Nephron progenitor cell (in vitro differentiated cells): ENCODE measurements at regions not wholly inside any gene's neighbourhood (a gene's known extent, or its start where the extent isn't known, plus 50 kb on each side); places are given as distances from the start of the nearest gene placed in this dataset.

Source experiments
- DNase-seq: peaks from one replicate; pipeline ENCODE4 v3.0.0; 2021
- H3K27ac Mint-ChIP-seq: 2 replicates; pipeline ENCODE4 v1.8.0; 2021; ENCODE audit warnings: mild to moderate bottlenecking, moderate library complexity, mixed read lengths
- H3K27me3 Mint-ChIP-seq: 2 replicates; pipeline ENCODE4 v1.8.0; 2021; ENCODE audit warnings: mild to moderate bottlenecking, low read depth, mixed read lengths; ENCODE audit not compliant: poor library complexity
- H3K36me3 Mint-ChIP-seq: 2 replicates; pipeline ENCODE4 v1.8.0; 2021; ENCODE audit warnings: low read depth, mixed read lengths
- H3K4me1 Mint-ChIP-seq: 2 replicates; pipeline ENCODE4 v1.8.0; 2021; ENCODE audit warnings: mixed read lengths
- H3K4me3 Mint-ChIP-seq: 2 replicates; pipeline ENCODE4 v1.8.0; 2021; ENCODE audit warnings: mild to moderate bottlenecking, moderate library complexity, mixed read lengths
- H3K9me3 Mint-ChIP-seq: 2 replicates; pipeline ENCODE4 v1.8.0; 2021; ENCODE audit warnings: mild to moderate bottlenecking, moderate library complexity, mixed read lengths
- TF ChIP-seq, protein P1 (sequence below): fragments of 200-600 bp; sonication (generic); IDR thresholded peaks from 2 replicates; pipeline ENCODE4 v1.5.0; 2021; ENCODE audit warnings: antibody characterized with exemption

DNA sequence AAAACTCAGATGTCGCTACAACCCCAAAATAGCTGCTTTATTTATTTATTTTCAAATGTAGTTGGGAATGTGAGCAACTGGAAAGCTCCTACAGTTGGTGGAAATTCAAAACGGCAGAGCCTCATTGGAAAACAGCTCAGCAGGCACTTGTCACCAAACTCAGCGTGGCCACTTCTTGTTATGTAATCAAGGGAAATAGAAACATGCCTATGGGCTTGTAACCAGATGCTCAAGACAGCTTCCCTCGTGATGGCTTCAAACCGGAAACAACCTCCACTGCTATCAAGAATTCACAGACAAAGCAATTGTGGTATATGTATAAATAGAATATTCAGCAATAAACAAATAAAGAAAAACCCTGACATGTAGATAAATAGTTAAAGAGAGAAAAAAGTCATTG is 627.8 kb upstream of the SLC10A2 start:
- Mint-ChIP-seq H3K4me1 (peaks cover 15% of the 10 kb centered on the region), H3K27me3 (peaks cover 2% of the 10 kb centered on the region), H3K27ac (no peak overlapping the region), H3K36me3 (no peaks in the 10 kb centered on the region), H3K9me3 (no peaks in the 10 kb centered on the region), H3K4me3 (no peak overlapping the region)
- DNase-seq, result no peak
- TF ChIP-seq, protein P1, sequence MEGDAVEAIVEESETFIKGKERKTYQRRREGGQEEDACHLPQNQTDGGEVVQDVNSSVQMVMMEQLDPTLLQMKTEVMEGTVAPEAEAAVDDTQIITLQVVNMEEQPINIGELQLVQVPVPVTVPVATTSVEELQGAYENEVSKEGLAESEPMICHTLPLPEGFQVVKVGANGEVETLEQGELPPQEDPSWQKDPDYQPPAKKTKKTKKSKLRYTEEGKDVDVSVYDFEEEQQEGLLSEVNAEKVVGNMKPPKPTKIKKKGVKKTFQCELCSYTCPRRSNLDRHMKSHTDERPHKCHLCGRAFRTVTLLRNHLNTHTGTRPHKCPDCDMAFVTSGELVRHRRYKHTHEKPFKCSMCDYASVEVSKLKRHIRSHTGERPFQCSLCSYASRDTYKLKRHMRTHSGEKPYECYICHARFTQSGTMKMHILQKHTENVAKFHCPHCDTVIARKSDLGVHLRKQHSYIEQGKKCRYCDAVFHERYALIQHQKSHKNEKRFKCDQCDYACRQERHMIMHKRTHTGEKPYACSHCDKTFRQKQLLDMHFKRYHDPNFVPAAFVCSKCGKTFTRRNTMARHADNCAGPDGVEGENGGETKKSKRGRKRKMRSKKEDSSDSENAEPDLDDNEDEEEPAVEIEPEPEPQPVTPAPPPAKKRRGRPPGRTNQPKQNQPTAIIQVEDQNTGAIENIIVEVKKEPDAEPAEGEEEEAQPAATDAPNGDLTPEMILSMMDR, result no peak

DNA sequence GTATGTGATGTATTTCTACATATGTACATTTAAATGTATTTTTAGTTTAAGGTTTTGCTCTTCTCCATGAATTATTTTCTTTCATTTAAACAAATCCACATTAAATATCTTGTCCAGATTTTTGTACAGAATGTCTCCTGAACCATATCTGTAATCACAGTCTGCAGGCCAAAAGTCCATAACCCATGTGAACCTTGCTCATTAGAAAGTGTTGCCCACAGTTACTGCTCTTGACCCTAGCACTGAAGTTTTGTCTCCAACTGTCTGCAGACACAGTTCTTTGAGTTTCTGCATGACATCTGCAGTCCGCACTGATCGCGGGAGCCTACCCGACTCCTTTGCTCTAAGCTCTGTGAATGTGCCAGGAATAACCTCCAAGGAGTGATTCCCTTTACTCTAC is 626.2 kb upstream of the SLC10A2 start:
- DNase-seq, result no peak
- peaks cover 2% of the 10 kb centered on the region for H3K27me3 Mint-ChIP-seq
- H3K4me3 Mint-ChIP-seq, result no peak overlapping the region
- TF ChIP-seq, protein P1, result no peak
- H3K36me3 Mint-ChIP-seq, result no peaks in the 10 kb centered on the region
- peaks cover 15% of the 10 kb centered on the region for H3K4me1 Mint-ChIP-seq
- no peaks in the 10 kb centered on the region for H3K9me3 Mint-ChIP-seq
- no peak overlapping the region for H3K27ac Mint-ChIP-seq

DNA sequence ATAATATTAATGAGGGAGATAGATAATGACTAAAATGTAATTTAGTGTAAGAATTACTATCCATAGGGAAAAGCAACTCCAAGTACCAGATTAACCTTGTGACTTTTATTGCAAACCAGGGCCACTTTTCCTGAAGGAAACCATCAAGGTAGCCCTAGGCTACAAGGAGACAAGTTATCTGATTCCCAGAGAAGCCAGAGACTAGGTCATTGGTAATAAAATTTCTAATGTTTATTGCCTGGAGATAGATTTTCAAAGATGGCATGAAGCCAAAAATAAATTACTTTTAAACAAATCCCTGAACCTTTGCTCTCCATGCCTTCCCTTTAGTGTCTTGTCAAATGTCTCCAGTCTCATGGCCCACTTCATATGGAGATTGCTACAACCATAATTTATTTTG is 610.1 kb upstream of the SLC10A2 start:
- no peaks in the 10 kb centered on the region for H3K9me3 Mint-ChIP-seq
- no peak overlapping the region for H3K27ac Mint-ChIP-seq
- no peaks in the 10 kb centered on the region for H3K36me3 Mint-ChIP-seq
- TF ChIP-seq, protein P1, result no peak
- H3K4me3 Mint-ChIP-seq, result no peak overlapping the region
- H3K4me1 Mint-ChIP-seq, result no peaks in the 10 kb centered on the region
- no peaks in the 10 kb centered on the region for H3K27me3 Mint-ChIP-seq
- no peak for DNase-seq

DNA sequence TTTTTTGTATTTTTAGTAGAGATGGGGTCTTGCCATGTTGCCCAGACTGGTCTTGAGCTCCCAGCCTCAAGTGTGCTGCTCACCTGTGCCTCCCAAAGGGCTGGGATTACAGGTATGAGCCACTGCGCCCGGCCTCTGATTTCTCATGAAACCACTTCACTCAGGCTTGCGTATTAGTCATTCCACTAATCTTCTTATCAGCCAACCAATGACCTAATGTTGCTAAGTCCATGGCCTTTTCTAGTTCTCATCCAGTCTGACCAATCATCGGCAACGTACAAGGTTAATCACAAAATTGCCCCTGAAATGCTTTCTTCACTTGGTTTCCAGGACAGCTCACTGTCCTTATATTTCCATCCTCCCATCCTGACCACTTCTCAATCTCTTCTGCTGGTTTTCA is 605.3 kb upstream of the SLC10A2 start:
- no peak for DNase-seq
- Mint-ChIP-seq H3K4me1 (no peaks in the 10 kb centered on the region), H3K27ac (no peak overlapping the region), H3K9me3 (no peaks in the 10 kb centered on the region), H3K4me3 (no peak overlapping the region), H3K27me3 (no peaks in the 10 kb centered on the region), H3K36me3 (no peaks in the 10 kb centered on the region)
- TF ChIP-seq, protein P1, result no peak

DNA sequence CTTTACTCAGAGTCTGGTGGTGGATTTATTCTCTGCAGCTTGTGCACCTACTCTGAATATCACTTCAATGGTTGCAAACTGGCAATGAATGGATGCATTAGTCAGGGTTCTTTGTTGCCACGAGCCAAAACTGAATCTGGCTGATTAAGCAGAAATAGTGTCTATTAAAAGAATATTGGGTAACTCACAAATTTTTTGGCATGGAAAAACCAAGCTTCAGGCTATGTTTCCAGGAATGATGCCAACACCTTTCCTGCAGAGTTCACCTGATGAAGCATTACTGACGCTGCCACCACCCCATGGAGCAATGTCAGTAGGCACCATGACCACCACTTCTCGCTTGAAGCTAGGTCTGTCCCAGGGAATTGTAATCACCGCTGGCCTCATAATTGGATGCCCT is 597.8 kb upstream of the SLC10A2 start:
- DNase-seq, result no peak
- peaks cover 4% of the 10 kb centered on the region for H3K27me3 Mint-ChIP-seq
- H3K9me3 Mint-ChIP-seq, result no peaks in the 10 kb centered on the region
- H3K36me3 Mint-ChIP-seq, result no peaks in the 10 kb centered on the region
- TF ChIP-seq, protein P1, result no peak
- H3K27ac Mint-ChIP-seq, result no peak overlapping the region
- no peaks in the 10 kb centered on the region for H3K4me1 Mint-ChIP-seq
- H3K4me3 Mint-ChIP-seq, result no peak overlapping the region

DNA sequence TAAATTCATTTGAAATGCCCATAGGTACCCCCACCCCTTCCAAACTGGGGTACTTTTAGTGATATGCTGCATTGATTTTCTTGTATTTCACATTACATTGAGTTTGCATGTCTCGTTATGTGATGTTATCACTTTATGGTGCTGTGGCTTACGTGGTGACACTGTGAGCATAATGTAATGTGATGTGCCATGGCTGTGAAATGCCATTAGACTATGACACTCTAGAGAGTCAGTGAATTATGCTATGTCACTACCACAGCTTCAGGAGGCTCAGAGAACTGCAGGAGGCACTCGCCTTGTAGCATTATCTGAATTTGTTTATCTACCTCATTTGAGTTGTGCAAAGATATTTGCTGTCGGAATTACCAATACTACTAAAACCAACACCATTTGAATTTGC is 590.1 kb upstream of the SLC10A2 start:
- H3K4me1 Mint-ChIP-seq, result peaks cover 6% of the 10 kb centered on the region
- TF ChIP-seq, protein P1, result no peak
- no peaks in the 10 kb centered on the region for H3K36me3 Mint-ChIP-seq
- no peak for DNase-seq
- no peak overlapping the region for H3K27ac Mint-ChIP-seq
- H3K4me3 Mint-ChIP-seq, result no peak overlapping the region
- no peaks in the 10 kb centered on the region for H3K27me3 Mint-ChIP-seq
- H3K9me3 Mint-ChIP-seq, result no peaks in the 10 kb centered on the region
